ENCODE measurements at regions not wholly inside any gene's neighbourhood (a gene's known extent, or its start where the extent isn't known, plus 50 kb on each side); places are given as distances from the start of the nearest gene placed in this dataset.
A peak's percentile ranks its signal among the peaks of the same experiment; 100 is the strongest.
"Not testable (repeated sequence)": the region's sequence is repeated elsewhere in the genome, so short reads cannot be mapped to it uniquely, and the experiment has no call there.

DNA sequence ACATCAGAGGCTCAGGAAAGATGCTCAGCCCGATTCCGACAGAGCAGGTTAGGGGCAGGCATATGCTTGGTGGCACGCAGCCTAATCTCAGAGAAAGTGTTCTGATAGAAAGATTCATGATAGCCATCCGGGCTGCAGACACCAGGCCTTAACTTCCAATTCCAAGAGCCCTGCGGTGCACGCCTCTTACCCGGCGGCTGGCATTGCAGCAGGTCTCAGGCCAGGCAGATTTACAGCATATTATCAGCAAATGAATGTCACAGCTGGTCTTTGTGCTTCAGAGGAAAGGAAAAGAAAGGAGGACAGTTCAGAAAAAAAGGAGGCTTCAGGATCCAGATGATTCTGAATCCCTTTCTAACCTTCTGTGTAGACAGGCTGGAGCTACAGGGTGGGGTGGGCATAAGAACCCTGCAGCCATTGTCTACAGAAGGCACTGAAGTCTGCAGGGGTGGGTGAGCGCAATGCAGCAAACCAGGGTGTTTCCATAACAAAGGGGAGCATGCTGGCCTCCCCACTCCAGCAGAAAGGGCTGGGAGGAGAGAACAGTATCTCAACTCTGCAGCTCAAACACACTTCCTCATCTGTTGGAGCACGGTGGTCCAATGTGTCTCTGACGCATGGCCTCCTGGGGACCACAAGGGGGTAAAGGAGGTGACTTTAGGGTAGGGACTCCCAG lies 277.4 kb upstream of the XYLT1 start:
- DNase-seq, result no peak

GRCh38 chr16:17747081-17747756 lies 276.5 kb upstream of the XYLT1 start:
- no peak for DNase-seq

DNA sequence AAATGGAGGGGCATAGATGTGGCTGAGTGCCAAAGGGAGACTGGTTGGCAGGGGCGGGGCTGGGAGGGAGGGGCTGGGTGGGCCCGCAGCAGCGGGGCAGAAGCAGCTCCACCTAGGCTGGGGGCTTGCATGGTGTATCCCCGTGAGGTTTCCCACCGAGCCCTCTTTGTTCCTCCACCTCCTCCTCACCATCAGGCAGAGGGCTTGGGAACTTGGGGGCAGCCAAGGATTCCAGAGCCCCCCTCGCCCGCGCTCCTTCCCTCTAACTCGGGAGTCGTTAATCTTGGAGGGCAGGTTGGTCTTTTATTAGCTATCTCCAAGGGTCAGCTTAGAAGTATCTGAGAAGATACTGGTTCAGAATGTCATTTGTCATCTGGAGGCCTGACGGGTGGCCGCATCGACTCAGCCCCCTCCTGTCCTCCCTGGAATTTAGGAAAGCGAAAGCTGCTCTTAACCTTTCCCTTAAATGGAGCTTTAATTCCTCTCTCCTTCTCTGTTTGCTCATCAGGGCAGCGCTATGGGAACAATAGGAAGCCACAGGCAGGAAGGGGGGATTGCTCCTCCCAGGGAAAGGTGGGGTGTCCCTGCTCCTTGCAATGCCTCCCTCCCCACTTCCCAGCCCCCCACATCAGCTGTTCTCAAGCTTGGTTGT lies 274.3 kb upstream of the XYLT1 start:
- no peak for DNase-seq

DNA sequence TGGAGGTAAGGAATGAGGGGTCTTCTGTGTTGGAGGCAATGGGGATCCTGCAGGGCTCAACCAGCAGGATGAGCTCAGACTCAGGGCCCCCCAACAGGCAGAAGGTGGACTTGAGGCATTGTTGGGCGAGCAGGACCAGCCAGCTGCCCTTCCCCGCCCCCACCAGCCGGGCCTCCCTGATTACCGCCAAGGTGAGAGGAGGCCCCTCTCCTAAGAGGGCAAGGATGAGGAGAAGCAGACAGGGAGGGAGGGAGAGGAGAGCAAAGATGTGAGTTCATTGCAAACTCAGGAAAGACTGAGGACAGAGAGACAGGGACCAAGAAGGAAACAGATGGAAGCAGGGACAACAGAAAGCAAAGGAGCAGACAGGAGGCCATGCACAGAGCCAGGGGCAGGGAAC lies 272.8 kb upstream of the XYLT1 start:
- no peak for DNase-seq

DNA sequence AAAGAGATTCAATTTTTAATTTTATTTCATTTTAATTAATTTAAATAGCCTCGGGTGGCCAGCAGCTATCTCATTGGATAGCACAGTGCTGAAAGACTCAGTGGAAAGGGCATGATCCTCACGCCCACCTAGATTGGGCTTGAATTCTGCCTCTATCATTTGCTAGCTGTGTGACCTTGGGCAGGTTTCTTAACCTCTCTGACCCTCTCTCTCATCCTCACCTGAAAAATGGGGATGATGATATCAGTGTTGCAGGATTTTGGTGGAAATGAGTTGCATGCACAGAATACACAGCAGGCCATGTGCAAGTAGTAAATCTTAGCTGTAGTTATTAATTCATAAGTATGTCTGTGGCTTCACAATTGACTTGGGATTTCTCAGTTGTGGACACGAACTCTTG lies 272.4 kb upstream of the XYLT1 start:
- DNase-seq, result no peak

- not testable (repeated sequence) for DNase-seq
These were observed 264.3 kb upstream of the XYLT1 start for GRCh38 chr16:17735099-17735498.

DNA sequence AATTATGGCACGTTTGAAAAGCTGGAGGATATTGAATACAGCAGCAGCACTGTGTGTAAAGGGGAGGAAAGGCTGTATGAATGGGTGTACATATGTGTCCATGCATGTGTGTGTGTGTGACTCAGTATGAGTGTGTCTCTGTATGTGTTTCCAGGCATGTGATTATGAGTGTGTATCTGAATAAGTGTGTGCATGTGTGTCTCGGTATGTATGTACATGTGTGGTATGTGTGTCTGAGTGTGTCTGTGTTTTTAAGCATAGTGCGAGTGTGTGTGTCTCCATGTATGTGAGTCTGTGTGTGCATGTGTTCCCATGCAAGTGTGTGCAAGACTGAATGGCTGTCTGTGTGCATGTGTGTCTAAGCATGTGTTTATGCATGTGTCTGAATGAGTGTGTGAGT lies 259.1 kb upstream of the XYLT1 start:
- no peak for DNase-seq

DNA sequence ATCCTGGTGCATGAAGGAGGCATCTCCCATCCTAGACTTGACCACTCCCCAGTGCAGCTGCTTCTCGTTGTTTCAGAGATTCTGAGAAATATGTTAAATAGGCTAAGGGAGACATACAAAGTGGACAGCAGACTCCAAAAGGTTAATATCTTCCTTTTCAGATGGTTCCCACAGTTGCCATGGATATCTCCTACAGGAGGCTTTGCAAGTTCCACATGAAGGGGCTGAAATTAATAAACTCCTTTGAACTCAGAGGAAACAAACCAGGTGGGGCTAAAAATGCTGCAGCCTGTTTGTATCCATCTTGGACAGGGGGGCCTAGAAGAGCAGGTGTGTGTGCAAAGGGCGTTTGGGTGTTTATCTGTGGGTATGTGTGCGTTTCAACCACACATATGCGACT lies 257.4 kb upstream of the XYLT1 start:
- no peak for DNase-seq

DNA sequence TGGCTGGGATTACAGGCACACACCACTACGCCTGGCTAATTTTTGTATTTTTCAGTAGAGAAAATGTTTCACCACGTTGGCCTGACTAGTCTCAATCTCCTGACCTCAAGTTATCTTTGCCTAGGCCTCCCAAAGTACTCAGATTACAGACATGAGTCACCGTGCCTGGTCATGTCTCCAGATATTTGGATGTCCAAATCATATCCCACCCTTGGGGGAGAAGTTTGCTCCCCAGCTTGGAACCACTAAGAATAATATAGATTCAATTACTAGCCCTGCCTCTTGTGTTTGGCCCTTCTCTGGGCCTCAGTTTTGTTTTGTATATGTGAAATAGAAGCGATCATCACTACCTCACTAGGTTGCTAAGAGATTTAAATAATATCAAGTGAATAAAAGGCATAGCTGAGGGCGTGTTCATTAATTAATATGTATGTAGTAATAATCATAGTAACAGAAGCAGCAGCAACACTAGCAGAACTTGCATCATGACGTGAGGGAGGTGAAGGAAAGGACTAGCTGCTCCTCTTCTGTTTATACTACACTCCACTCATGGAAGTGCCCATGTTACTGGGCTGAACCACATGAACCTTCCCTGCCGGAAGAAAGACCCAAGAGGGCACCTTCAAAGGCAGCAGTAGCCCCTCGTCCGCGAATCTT lies 253.6 kb upstream of the XYLT1 start:
- no peak for DNase-seq

- DNase-seq, result peak; percentile 14 to 31
These were observed 252.9 kb upstream of the XYLT1 start for GRCh38 chr16:17723531-17724134.

DNA sequence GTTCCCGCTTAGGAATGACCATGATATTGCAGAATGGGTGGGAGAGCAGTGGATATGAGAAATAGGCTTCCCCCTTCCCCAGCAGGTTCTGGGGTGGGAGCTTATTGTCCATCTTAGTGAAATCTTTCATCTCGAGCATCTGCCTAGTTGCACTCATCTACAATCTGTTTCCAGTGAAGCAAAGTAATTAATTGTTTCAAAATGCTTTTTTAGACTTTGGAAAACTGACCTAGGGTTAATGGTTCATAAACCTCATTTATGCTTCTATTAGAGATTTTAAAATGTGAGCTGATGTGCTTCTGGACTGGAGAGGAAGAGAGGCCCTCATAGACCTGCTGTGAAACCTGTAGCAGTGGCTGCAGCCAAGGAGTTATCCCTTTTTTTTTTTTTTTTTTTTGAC lies 247.7 kb upstream of the XYLT1 start:
- no peak for DNase-seq

GRCh38 chr16:17705847-17706246 lies 235.1 kb upstream of the XYLT1 start:
- DNase-seq, result no peak

DNA sequence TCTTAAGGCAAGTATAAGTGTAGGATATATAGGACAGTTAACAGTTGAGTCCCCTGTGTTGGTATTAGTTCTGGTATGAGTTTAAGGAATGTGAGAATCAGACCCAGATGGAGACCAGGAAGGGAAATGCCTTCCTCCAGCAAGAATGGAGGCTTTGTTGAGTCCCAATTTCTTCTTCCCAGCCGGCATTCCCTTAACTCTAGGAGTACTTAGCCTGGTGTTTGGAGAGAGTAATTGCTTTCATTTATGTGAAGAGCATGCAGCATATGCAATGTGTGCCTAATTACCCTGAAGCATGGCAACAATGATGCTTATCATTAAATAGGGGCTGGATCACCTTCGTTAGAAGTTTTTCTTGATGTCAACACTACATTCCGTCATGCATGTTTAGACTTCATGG lies 225.9 kb upstream of the XYLT1 start:
- DNase-seq, result no peak

- DNase-seq, result no peak
These were observed 221.7 kb upstream of the XYLT1 start for GRCh38 chr16:17692484-17692883.

GRCh38 chr16:17691899-17692176 lies 221.1 kb upstream of the XYLT1 start:
- DNase-seq, result no peak

DNA sequence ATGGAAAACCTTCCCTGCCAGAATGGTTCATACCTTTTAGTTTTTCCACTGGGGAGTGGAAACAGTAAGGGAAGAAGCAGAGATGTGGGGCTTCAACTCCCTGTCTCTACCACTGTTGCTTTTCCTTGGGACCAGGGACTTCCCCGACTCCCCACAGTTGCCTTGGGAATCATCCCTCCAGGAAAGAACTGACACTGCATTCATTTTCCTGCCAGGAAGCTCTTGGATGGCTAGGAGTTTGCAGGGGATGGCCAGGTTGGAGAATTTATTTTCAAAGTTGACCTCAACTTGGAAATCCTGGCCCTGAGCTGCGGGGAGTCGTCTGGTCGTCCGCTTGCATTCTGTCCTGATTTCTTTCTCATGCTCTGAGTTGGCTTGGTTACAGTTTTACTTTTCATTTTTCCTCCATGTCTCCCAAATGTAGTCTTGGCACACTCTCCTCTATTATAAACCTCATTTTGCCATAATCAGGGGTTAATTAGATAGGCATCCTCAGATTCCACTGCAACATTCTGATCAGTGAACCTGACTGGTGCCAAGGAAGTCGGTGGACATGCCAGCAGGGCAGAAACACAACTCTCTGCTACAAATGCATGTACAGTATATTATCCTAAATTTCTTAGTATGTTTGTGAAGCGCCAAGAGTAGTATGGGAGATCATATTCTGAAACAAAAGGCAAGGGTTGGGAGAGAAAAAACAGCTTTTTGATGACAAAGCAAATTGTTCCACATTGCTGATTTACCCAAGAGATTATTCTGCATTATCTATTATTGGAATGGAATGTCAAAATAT lies 220.5 kb upstream of the XYLT1 start:
- no peak for DNase-seq

GRCh38 chr16:17685447-17685846 lies 214.7 kb upstream of the XYLT1 start:
- no peak for DNase-seq

GRCh38 chr16:17683281-17683680 lies 212.5 kb upstream of the XYLT1 start:
- DNase-seq, result no peak

DNA sequence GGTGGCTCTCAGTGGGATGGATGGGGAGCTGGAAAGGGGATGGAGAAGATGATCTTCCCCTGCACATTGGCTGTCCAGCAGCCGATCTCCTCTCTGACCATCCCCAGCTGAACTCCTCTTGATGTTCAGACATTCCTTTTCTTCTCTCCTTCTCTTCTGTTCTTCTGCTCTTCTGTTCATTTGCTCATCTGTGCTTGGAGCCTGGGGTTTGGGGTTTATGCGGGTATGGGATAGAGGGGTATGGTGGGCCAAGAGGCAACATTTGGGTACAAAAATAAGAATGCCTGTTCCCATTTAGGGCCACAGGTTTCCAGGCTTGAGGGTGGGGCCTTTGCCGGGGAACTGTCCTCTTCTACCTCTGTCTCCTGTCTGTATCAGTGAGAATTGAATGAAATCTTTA lies 205.4 kb upstream of the XYLT1 start:
- no peak for DNase-seq

GRCh38 chr16:17668386-17668785 lies 197.6 kb upstream of the XYLT1 start:
- no peak for DNase-seq

DNA sequence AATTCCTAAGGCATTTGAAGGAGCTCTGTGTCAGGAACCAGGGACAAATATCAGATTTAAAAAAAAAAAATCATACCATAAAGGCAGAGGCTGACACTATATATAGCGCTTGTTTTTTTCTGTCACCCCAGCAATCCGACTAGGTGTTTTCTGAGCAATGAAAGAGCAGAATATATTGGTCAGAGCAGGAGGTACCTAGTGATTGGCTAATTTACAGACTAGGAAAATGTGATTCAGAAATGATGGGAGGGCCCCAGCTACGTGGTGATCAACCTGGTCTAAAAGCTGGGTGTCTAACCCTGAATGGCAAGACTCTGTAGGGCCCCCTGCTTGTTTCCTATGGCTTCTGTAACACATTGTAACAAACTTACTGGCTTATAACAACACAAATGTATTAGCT lies 195.5 kb upstream of the XYLT1 start:
- no peak for DNase-seq

- DNase-seq, result no peak
These were observed 188.1 kb upstream of the XYLT1 start for GRCh38 chr16:17658881-17659280.

Measured in right lung (tissue), 2 donors.